ENCODE measurements at regions not wholly inside any gene's neighbourhood (a gene's known extent, or its start where the extent isn't known, plus 50 kb on each side); places are given as distances from the start of the nearest gene placed in this dataset.

DNA sequence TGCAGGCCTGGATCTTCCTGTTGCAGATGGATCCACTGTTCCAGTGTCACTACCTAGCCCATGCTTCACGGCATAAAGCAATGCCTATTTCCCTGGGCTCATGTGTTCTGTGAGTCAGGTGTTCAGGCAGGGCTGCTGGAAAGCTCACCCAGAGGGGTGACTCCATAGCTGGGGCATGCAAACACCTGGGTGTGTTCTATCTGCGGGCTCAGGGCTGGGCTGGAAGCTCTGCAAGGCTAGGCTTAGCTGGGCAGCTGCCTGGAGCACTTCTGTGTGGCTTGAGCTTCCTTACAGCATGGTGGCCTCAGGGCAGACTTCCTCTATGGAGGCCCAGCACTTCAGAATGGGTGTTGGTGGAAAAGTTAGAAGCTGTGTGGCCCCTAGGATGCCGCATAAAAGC is 139.9 kb downstream of the GADD45G start:
- H3K36me3 ChIP-seq (ENCODE audit: low read depth): no peaks in the 10 kb centered on the region
- ATAC-seq (ENCODE audit: low read depth) (peak; percentile 97), DNase-seq (ENCODE audit: low spot score) (no peak)
- no peak overlapping the region for H3K4me3 ChIP-seq (ENCODE audit: severe bottlenecking)
- no peaks in the 10 kb centered on the region for H3K27me3 ChIP-seq (ENCODE audit: insufficient read depth, poor library complexity, severe bottlenecking)
- no peaks in the 10 kb centered on the region for H3K9me3 ChIP-seq (ENCODE audit: severe bottlenecking)
- TF ChIP-seq, protein P1, sequence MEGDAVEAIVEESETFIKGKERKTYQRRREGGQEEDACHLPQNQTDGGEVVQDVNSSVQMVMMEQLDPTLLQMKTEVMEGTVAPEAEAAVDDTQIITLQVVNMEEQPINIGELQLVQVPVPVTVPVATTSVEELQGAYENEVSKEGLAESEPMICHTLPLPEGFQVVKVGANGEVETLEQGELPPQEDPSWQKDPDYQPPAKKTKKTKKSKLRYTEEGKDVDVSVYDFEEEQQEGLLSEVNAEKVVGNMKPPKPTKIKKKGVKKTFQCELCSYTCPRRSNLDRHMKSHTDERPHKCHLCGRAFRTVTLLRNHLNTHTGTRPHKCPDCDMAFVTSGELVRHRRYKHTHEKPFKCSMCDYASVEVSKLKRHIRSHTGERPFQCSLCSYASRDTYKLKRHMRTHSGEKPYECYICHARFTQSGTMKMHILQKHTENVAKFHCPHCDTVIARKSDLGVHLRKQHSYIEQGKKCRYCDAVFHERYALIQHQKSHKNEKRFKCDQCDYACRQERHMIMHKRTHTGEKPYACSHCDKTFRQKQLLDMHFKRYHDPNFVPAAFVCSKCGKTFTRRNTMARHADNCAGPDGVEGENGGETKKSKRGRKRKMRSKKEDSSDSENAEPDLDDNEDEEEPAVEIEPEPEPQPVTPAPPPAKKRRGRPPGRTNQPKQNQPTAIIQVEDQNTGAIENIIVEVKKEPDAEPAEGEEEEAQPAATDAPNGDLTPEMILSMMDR (IDR thresholded peaks at IDR 0.05; ENCODE audit: poor library complexity, severe bottlenecking): no peak
- no peaks in the 10 kb centered on the region for H3K4me1 ChIP-seq (ENCODE audit: insufficient read depth, poor library complexity, severe bottlenecking)
- H3K27ac ChIP-seq (ENCODE audit: poor library complexity, severe bottlenecking): no peak overlapping the region

GRCh38 chr9:89745601-89746376 is 141.0 kb downstream of the GADD45G start:
- Histone ChIP-seq H3K27me3 (ENCODE audit: insufficient read depth, poor library complexity, severe bottlenecking) (no peaks in the 10 kb centered on the region), H3K9me3 (ENCODE audit: severe bottlenecking) (no peaks in the 10 kb centered on the region), H3K4me1 (ENCODE audit: insufficient read depth, poor library complexity, severe bottlenecking) (no peaks in the 10 kb centered on the region), H3K36me3 (ENCODE audit: low read depth) (no peaks in the 10 kb centered on the region), H3K27ac (ENCODE audit: poor library complexity, severe bottlenecking) (no peak overlapping the region), H3K4me3 (ENCODE audit: severe bottlenecking) (no peak overlapping the region)
- no peak for ATAC-seq (ENCODE audit: low read depth)
- no peak for DNase-seq (ENCODE audit: low spot score)
- TF ChIP-seq, protein P1 (IDR thresholded peaks at IDR 0.05; ENCODE audit: poor library complexity, severe bottlenecking): no peak

GRCh38 chr9:89746385-89747116 is 141.7 kb downstream of the GADD45G start:
- Histone ChIP-seq H3K27me3 (ENCODE audit: insufficient read depth, poor library complexity, severe bottlenecking) (no peaks in the 10 kb centered on the region), H3K36me3 (ENCODE audit: low read depth) (no peaks in the 10 kb centered on the region), H3K27ac (ENCODE audit: poor library complexity, severe bottlenecking) (no peak overlapping the region), H3K4me3 (ENCODE audit: severe bottlenecking) (no peak overlapping the region), H3K9me3 (ENCODE audit: severe bottlenecking) (no peaks in the 10 kb centered on the region), H3K4me1 (ENCODE audit: insufficient read depth, poor library complexity, severe bottlenecking) (no peaks in the 10 kb centered on the region)
- TF ChIP-seq, protein P1 (IDR thresholded peaks at IDR 0.05; ENCODE audit: poor library complexity, severe bottlenecking): no peak
- DNase-seq (ENCODE audit: low spot score): no peak
- no peak for ATAC-seq (ENCODE audit: low read depth)

- no peak for ATAC-seq (ENCODE audit: low read depth)
- no peaks in the 10 kb centered on the region for H3K27me3 ChIP-seq (ENCODE audit: insufficient read depth, poor library complexity, severe bottlenecking)
- TF ChIP-seq, protein P1 (IDR thresholded peaks at IDR 0.05; ENCODE audit: poor library complexity, severe bottlenecking): no peak
- no peak for DNase-seq (ENCODE audit: low spot score)
- no peaks in the 10 kb centered on the region for H3K9me3 ChIP-seq (ENCODE audit: severe bottlenecking)
- no peaks in the 10 kb centered on the region for H3K4me1 ChIP-seq (ENCODE audit: insufficient read depth, poor library complexity, severe bottlenecking)
- no peaks in the 10 kb centered on the region for H3K36me3 ChIP-seq (ENCODE audit: low read depth)
- H3K4me3 ChIP-seq (ENCODE audit: severe bottlenecking): no peak overlapping the region
- H3K27ac ChIP-seq (ENCODE audit: poor library complexity, severe bottlenecking): no peak overlapping the region
These were observed 142.8 kb downstream of the GADD45G start for GRCh38 chr9:89747596-89747995.
